Epidermal melanocyte (primary cell): ENCODE measurements at regions not wholly inside any gene's neighbourhood (a gene's known extent, or its start where the extent isn't known, plus 50 kb on each side); places are given as distances from the start of the nearest gene placed in this dataset.

Source experiments
- DNase-seq: peaks from one replicate; pipeline ENCODE4 v3.0.0; 2011; ENCODE audit warnings: low spot score; ENCODE audit not compliant: insufficient read length

DNA sequence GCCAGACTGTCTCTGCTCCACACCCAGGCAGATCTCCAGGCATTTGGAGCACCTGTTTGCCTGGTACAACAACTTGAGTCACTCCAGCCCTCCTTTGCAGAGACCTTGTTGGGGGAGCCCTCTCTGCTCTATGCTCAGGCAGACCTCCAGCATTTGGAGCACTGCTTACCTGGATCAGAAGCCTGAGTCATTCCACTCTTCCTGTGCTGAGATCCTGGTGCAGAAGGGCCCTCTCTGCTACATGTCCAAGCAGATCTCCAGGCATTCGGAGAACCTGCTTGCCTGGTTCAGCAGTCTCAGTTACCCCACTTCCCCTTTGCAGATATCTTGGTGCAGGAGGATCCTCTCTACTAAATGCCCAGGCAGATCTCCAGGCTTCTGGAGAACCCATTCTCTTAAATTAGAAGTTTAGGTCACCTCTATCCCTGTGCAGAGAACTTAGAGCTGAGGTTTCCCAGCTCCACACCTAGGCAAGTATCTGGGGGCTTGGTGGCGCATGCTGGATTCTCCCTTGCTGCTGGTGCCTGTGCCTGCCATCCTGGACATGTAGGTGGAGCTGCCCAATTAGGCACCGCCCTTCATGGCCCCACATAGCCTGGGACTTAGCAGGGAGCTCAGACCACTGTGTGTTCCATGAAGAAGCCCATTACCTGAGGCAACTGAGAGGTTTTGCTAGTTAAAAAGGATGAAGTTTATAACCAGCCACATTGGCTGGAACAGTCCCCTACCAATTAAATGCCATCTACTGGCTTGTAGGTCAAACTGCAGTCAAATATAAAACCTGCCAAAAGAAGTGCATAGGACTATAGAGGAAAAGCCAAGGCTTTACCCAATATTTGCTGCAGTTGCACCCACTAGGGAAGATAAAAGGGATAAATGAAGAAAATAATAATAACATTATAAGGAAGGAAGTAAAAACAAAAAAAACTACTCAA lies 97.6 kb upstream of the SLITRK6 start:
- DNase-seq: no peak

DNA sequence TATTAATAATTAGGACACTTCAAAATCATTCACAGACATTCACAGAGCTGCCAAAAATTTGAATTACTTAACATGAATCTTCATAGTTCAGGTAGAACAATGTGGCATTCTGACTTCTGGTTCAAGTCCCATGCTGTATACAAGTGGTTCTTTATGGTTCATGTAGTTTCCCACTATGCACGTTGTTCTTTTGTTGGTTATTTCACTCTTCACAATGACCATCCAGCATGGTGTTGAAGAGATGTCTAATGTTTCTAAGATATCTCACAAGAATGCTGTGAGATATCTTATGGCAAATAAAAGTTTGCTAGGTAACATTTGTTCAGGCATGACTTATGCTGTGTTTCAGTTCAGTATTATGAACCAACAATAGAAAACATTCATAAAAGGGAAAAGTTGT lies 88.2 kb upstream of the SLITRK6 start:
- DNase-seq: no peak

DNA sequence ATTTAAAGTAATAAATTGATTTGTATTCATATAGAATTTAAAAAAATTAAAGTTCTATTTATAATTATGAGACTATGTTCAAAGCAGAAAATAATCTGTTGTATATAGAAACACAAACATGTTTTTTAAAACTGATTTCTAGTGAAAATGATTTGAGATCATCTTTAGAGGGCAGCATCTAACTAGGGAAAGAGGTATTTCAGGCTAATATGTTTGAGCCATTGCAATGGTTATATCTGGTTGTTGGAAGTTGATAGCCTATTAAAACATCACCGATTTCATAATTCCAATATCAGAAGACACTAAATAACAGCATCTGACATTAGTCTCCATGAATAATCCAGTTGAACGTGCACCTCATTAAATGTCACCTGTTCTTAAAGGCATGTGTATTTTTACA lies 79.8 kb upstream of the SLITRK6 start:
- no peak for DNase-seq

DNA sequence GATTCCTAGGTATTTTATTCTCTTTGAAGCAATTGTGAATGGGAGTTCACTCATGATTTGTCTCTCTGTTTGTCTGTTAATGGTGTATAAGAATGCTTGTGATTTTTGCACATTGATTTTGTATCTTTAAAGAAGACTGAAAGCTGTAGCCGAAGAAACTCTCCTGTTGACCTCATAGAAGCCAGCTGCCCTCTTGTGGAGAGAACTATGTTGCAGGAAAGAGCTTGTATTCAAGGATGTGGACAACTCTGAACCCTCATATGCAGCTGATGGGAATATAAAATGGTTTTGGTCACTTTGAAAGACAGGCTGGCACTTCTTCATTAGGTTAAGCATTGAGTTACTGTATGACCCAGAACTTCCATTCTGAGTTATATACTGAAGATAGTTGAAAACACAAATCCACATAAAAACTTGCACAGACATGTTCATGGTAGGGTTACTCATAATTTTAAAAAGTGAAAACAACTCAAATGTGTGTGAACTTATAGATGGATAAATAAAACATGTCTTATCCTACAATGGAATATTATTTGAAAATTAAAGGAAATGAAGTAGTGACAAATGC lies 65.8 kb upstream of the SLITRK6 start:
- DNase-seq: no peak

DNA sequence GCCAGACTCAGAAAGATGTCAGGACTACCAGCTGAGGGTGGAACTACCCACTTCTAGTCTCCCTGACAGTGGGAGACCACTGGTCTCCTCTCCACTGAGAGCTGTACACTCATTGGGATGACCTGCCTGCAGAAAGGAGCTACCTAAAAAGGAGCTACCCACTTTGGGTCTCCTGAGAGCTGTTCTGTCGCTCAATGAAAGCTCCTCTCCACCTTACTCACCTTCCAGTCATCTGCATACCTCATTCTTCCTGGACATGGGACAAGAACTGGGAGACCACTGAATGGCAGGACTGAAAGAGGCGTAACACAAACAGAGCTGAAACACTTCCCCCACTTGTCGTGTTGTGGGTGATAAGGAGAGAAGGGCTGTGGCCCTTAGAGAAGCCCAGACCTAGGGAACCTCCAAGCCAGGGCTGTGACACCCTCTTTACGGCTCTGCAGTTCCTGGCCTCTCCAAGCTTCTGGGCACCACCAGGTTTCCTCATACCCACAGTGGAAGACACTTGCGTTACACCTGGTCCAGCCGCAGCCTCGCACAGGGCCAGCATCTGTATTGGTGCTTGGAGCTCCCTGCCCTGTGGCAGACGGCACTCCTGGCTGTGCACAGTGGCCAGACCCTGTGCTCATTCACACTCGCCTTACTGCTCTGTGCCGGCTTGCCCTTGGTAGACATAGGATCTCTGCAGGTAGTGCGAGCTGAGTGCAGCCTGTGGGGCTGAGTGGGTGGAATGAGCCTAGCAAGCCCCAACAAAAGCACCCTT lies 54.9 kb upstream of the SLITRK6 start:
- DNase-seq: no peak

DNA sequence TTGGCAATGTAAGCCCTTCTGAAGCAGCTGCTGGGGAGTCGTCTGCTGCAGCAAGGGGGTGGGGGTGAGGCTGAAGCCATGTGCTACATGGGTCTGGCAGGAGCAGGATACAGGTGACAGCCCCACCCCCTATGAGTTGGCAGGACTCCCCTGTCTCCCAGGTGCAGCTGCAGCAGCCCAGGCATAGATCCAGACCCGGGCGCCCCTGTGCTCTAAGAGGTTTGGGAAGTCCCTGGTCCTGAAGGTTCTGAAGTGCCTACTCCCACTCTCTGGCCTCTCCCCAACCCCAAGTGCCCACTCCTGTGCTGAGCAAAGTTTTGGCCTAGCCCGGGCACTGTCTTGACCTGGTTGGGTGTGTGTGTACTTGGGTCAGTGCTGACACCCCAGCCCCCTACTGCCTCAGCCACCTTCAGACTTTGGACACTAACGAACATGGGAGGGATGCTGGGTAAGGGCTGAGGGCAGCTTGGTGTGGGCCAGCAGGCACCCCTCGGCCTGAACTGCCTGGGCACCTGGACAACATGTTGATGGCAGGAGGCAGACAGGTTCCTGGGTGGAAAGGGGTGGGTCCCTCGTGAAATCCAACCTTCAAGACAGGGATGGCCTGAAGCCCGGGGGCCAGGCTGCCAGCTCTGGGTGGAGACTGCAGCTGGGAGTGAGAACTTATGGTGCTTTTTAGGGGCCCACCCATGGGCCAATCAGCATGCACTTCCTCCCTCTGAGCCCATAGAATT lies 54.1 kb upstream of the SLITRK6 start:
- no peak for DNase-seq
